Hypothalamus (tissue), 51 donors: ENCODE measurements at regions not wholly inside any gene's neighbourhood (a gene's known extent, or its start where the extent isn't known, plus 50 kb on each side); places are given as distances from the start of the nearest gene placed in this dataset.

Experiments used
- DNase-seq, 51 donors: peaks; one replicate each; lab custom pipeline; 2025; lab: John Stamatoyannopoulos, UW

- no peak for DNase-seq
These were observed 105.8 kb downstream of the TNFSF18 start for GRCh38 chr1:172944931-172945330.

- no peak for DNase-seq
These were observed 103.8 kb downstream of the TNFSF18 start for GRCh38 chr1:172946814-172947507.

GRCh38 chr1:172948457-172948856, 102.3 kb downstream of the TNFSF18 start:
- DNase-seq = no peak

GRCh38 chr1:172949096-172949495, 101.6 kb downstream of the TNFSF18 start:
- no peak for DNase-seq

GRCh38 chr1:172950528-172950927, 100.2 kb downstream of the TNFSF18 start:
- DNase-seq = no peak

GRCh38 chr1:172951730-172952365, 98.9 kb downstream of the TNFSF18 start:
- no peak for DNase-seq

- DNase-seq = no peak
These were observed 98.2 kb downstream of the TNFSF18 start for GRCh38 chr1:172952516-172952915.

- no peak for DNase-seq
These were observed 96.1 kb downstream of the TNFSF18 start for GRCh38 chr1:172954476-172955150.

- DNase-seq = no peak
These were observed 95.5 kb downstream of the TNFSF18 start for GRCh38 chr1:172955161-172955815.

GRCh38 chr1:172956871-172957270, 93.9 kb downstream of the TNFSF18 start:
- DNase-seq = no peak

GRCh38 chr1:172957491-172957890, 93.2 kb downstream of the TNFSF18 start:
- DNase-seq = no peak

- no peak for DNase-seq
These were observed 91.2 kb downstream of the TNFSF18 start for GRCh38 chr1:172959571-172959970.

GRCh38 chr1:172960019-172960418, 90.7 kb downstream of the TNFSF18 start:
- DNase-seq = no peak

- no peak for DNase-seq
These were observed 90.1 kb downstream of the TNFSF18 start for GRCh38 chr1:172960454-172961208.

GRCh38 chr1:172964864-172965263, 85.9 kb downstream of the TNFSF18 start:
- no peak for DNase-seq

- no peak for DNase-seq
These were observed 83.7 kb downstream of the TNFSF18 start for GRCh38 chr1:172966844-172967540.

GRCh38 chr1:172967936-172968335, 82.8 kb downstream of the TNFSF18 start:
- no peak for DNase-seq

GRCh38 chr1:172969611-172970010, 81.1 kb downstream of the TNFSF18 start:
- DNase-seq = no peak

GRCh38 chr1:172970186-172970585, 80.6 kb downstream of the TNFSF18 start:
- no peak for DNase-seq

- no peak for DNase-seq
These were observed 79.5 kb downstream of the TNFSF18 start for GRCh38 chr1:172971241-172971640.
